Transverse colon (tissue), 4 donors: ENCODE measurements at regions not wholly inside any gene's neighbourhood (a gene's known extent, or its start where the extent isn't known, plus 50 kb on each side); places are given as distances from the start of the nearest gene placed in this dataset.
A peak's percentile ranks its signal among the peaks of the same experiment; 100 is the strongest.

Experiments used
- DNase-seq: peaks from one replicate; pipeline ENCODE4 v3.0.0-alpha.2; 2019
- H3K27ac ChIP-seq, 4 donors: fragments of 200-600 bp; sonication (generic); 2 replicates each; pipeline ENCODE4 v1.5.1; 2016 to 2018; ENCODE audit warnings: inconsistent platforms in 4 of 4
- H3K27me3 ChIP-seq: fragments of 200-600 bp; sonication (generic); 2 replicates; pipeline ENCODE4 v1.5.1; 2017; ENCODE audit warnings: inconsistent platforms
- H3K36me3 ChIP-seq, 4 donors: fragments of 200-600 bp; sonication (generic); 2 replicates each; pipeline ENCODE4 v1.5.1; 2017 to 2019; ENCODE audit warnings: inconsistent platforms in 4 of 4
- H3K4me1 ChIP-seq, 4 donors: fragments of 200-600 bp; sonication (generic); 2 replicates each; pipeline ENCODE4 v1.5.1; 2017 to 2020; ENCODE audit warnings: inconsistent platforms in 4 of 4
- H3K4me3 ChIP-seq, 4 donors: fragments of 200-600 bp; sonication (generic); 1 replicate in 1 of 4; 2 replicates in 3 of 4; pipeline versions ENCODE4 v1.5.1 to v1.6.1; 2017 to 2019; ENCODE audit warnings: inconsistent platforms in 4 of 4
- H3K9me3 ChIP-seq, 2 donors: fragments of 200-600 bp; sonication (generic); 2 replicates each; pipeline ENCODE4 v1.5.1; 2017 to 2019; ENCODE audit warnings: inconsistent platforms in 2 of 2
- CTCF ChIP-seq, 5 experiments: fragments of 200-600 bp in 3 of 5; fragments of 450-650 bp in 2 of 5; sonication (generic) in 3 of 5; IDR thresholded peaks; 1 replicate in 2 of 5; 2 replicates in 3 of 5; pipeline ENCODE4 v1.5.1; 2016 to 2017; ENCODE audit warnings: antibody characterized with exemption in 5 of 5, inconsistent platforms in 3 of 5, mild to moderate bottlenecking in 2 of 5, moderate library complexity in 1 of 5
- EP300 ChIP-seq: sonication (generic); formaldehyde crosslinking; IDR thresholded peaks from one replicate; pipeline ENCODE4 v1.6.1; 2017; ENCODE audit warnings: antibody characterized with exemption, low read depth
- POLR2A ChIP-seq: fragments of 450-650 bp; IDR thresholded peaks from one replicate; pipeline ENCODE4 v1.6.1; 2016; ENCODE audit warnings: antibody characterized with exemption, mild to moderate bottlenecking, moderate library complexity
- POLR2AphosphoS5 ChIP-seq, 3 donors: sonication (generic); formaldehyde crosslinking; IDR thresholded peaks; one replicate each; pipeline ENCODE4 v1.6.1; 2016; ENCODE audit warnings: antibody characterized with exemption in 3 of 3
- WGBS, 2 donors: methylation state at CpG; one replicate each; pipeline ENCODE4 v1.1.5; 2018; ENCODE audit warnings: low coverage in 1 of 2; 5-methylcytosine and 5-hydroxymethylcytosine counted together
- in situ Hi-C, 4 donors: fragments of 200-750 bp; cut with MboI; loops; one replicate each; pipeline versions ENCODE4 v1.15.0 to v1.15.1; 2017; ENCODE audit warnings: low sequenced_read_pairs in 3 of 4, low pct_ligation_motif_present in 1 of 4, low pct_unique_long_range_greater_than_20kb in 1 of 4
- intact Hi-C: fragments of 100-400 bp; cut with DNase I; formaldehyde crosslinking; loops from one replicate; pipeline ENCODE4 v1.15.1; 2023; ENCODE audit warnings: low total_unique reads

- no peak overlapping the region for H3K27ac ChIP-seq
- in situ Hi-C loops (loop anchor here in 1 of 4 donors (25.0 kb wide), 1 partner anchor 2012 kb away; no protein-coding TSS in a partner anchor), intact Hi-C loops (no loop called here)
- peak overlapping the region in 3 of 4 donors; percentile 17 to 43 (median 19) for H3K4me3 ChIP-seq
- TF ChIP-seq POLR2AphosphoS5 (IDR thresholded peaks at IDR 0.05) (no peak), CTCF (IDR thresholded peaks at IDR 0.05) (peak; percentile 53 to 59 (median 58))
- WGBS, 2 donors: 1% methylated on average over 13 of the region's 13 CpGs; no CpG with 5 or more reads in 1 of the 2 donors
- no peaks in the 10 kb centered on the region for H3K36me3 ChIP-seq
- H3K4me1 ChIP-seq: peaks cover 0 to 7% (median 2%) of the 10 kb centered on the region in 4 donors
- peak; percentile 35 for DNase-seq
- H3K9me3 ChIP-seq: no peaks in the 10 kb centered on the region
- no peaks in the 10 kb centered on the region for H3K27me3 ChIP-seq
Measured at GRCh38 chr2:121974897-121975661, 219.6 kb downstream of the TSN start.

GRCh38 chr2:121976926-121977325 lies 221.5 kb downstream of the TSN start:
- intact Hi-C loops (no loop called here), in situ Hi-C loops (loop anchor here in 1 of 4 donors (25.0 kb wide), 1 partner anchor 2010 kb away; no protein-coding TSS in a partner anchor)
- Histone ChIP-seq H3K4me3 (no peak overlapping the region), H3K27me3 (no peaks in the 10 kb centered on the region), H3K36me3 (no peaks in the 10 kb centered on the region), H3K9me3 (no peaks in the 10 kb centered on the region), H3K27ac (no peak overlapping the region), H3K4me1 (peaks cover 0 to 7% (median 2%) of the 10 kb centered on the region in 4 donors)
- TF ChIP-seq CTCF (IDR thresholded peaks at IDR 0.05): no peak
- no peak for TF ChIP-seq EP300
- no peak for TF ChIP-seq POLR2AphosphoS5 (IDR thresholded peaks at IDR 0.05)
- TF ChIP-seq POLR2A: no peak
- 22% methylated on average over 3 of the region's 3 CpGs for WGBS, 2 donors
- no peak for DNase-seq

- TF ChIP-seq POLR2AphosphoS5 (IDR thresholded peaks at IDR 0.05) (no peak), CTCF (IDR thresholded peaks at IDR 0.05) (no peak), POLR2A (no peak), EP300 (no peak)
- Histone ChIP-seq H3K4me1 (peaks cover 0 to 7% (median 2%) of the 10 kb centered on the region in 4 donors), H3K27me3 (no peaks in the 10 kb centered on the region), H3K36me3 (no peaks in the 10 kb centered on the region), H3K4me3 (no peak overlapping the region), H3K9me3 (no peaks in the 10 kb centered on the region), H3K27ac (no peak overlapping the region)
- 57 to 60% methylated on average over 2 to 3 of the region's 3 CpGs for WGBS, 2 donors
- intact Hi-C loops: no loop called here
- in situ Hi-C loops: loop anchor here in 1 of 4 donors (25.0 kb wide), 1 partner anchor 2010 kb away; no protein-coding TSS in a partner anchor
- no peak for DNase-seq
Measured at GRCh38 chr2:121977326-121977725, 221.9 kb downstream of the TSN start.

GRCh38 chr2:121992700-121993099 lies 237.2 kb downstream of the TSN start:
- no peak for DNase-seq

More at GRCh38 chr2:121992700-121993099, 237.2 kb downstream of the TSN start:
- Histone ChIP-seq H3K4me1 (no peaks in the 10 kb centered on the region), H3K27ac (no peak overlapping the region), H3K9me3 (no peaks in the 10 kb centered on the region), H3K27me3 (no peaks in the 10 kb centered on the region), H3K4me3 (no peak overlapping the region), H3K36me3 (no peaks in the 10 kb centered on the region)
- TF ChIP-seq EP300 (no peak), POLR2AphosphoS5 (IDR thresholded peaks at IDR 0.05) (no peak), CTCF (IDR thresholded peaks at IDR 0.05) (no peak), POLR2A (no peak)
- intact Hi-C loops: no loop called here
- WGBS, 2 donors: 81% methylated on average over 3 of the region's 3 CpGs; no CpG with 5 or more reads in 1 of the 2 donors
- in situ Hi-C loops: loop anchor here in 1 of 4 donors (25.0 kb wide), 1 partner anchor 1995 kb away; no protein-coding TSS in a partner anchor
